HCT116 (cell line): ENCODE measurements at regions not wholly inside any gene's neighbourhood (a gene's known extent, or its start where the extent isn't known, plus 50 kb on each side); places are given as distances from the start of the nearest gene placed in this dataset.

ENCODE experiments used
- ATAC-seq: fragments of 200-7000 bp; cut with Tn5 transposase; 2 replicates; pipeline ENCODE4 v1.9.1; 2020; ENCODE audit warnings: mild to moderate bottlenecking, moderate library complexity
- BruUV-seq: library from RNA; stranded (reverse); fragments of 400-500 nt; replicated peaks from 2 replicates; lab custom pipeline; 2021; lab: Mats Ljungman, UMichigan
- CTCF ChIA-PET: fragments of 300-600 bp; sonication (Branson Sonifier 250); formaldehyde crosslinking; loops from one replicate; lab custom pipeline; 2021; ENCODE audit warnings: antibody characterized with exemption; lab: Charles Lee
- POLR2A ChIA-PET: fragments of 300-600, 350-600 bp; sonication (Branson Sonifier 250); formaldehyde crosslinking; loops from one replicate; lab custom pipeline; 2021; ENCODE audit warnings: antibody characterized with exemption; lab: Charles Lee
- RAD21 ChIA-PET, 2 experiments: fragments of 300-600 bp; sonication (Branson Sonifier 250); formaldehyde crosslinking; loops; one replicate each; lab custom pipeline; 2023; ENCODE audit warnings: low total read pairs in 2 of 2; ENCODE audit not compliant: uncharacterized antibody in 2 of 2, unreplicated experiment in 2 of 2, low non-redundant PET in 1 of 2; lab: Charles Lee
- DNase-seq: peaks from one replicate; pipeline ENCODE4 v3.0.0-alpha.2; 2010; ENCODE audit warnings: low read depth, low spot score
- H2AFZ ChIP-seq: fragments of 200-600 bp; shearing (Covaris generic), sonication (generic); 2 replicates; pipeline ENCODE4 v1.6.1; 2017; ENCODE audit warnings: low read depth, mixed run types, mixed read lengths, antibody characterized with exemption, low read length; ENCODE audit not compliant: poor library complexity, severe bottlenecking
- H3K27ac ChIP-seq: 2 replicates; pipeline ENCODE4 v1.5.1; 2012; ENCODE audit warnings: low read depth, low read length
- H3K27me3 ChIP-seq: fragments of 200-600 bp; sonication (generic); 2 replicates; pipeline ENCODE4 v1.6.1; 2016; ENCODE audit warnings: mixed run types, low read length, mixed read lengths; ENCODE audit not compliant: insufficient read depth
- H3K36me3 ChIP-seq, 2 experiments: fragments of 200-500 bp in 1 of 2; fragments of 200-600 bp in 1 of 2; sonication (Bioruptor generic) in 1 of 2; sonication (generic) in 1 of 2; 2 replicates each; pipeline versions ENCODE4 v1.5.1 to v1.6.1; 2014 to 2016; ENCODE audit warnings: low read length in 2 of 2, inconsistent platforms in 1 of 2, mixed read lengths in 1 of 2, mixed run types in 1 of 2; ENCODE audit not compliant: insufficient read depth in 2 of 2, control insufficient read depth in 1 of 2
- H3K4me1 ChIP-seq, 2 experiments: fragments of 200-600 bp in 1 of 2; sonication (generic) in 1 of 2; 2 replicates each; pipeline versions ENCODE4 v1.5.1 to v1.6.1; 2012 to 2017; ENCODE audit warnings: low read length in 2 of 2, inconsistent platforms in 1 of 2, mild to moderate bottlenecking in 1 of 2, mixed read lengths in 1 of 2, mixed run types in 1 of 2, moderate library complexity in 1 of 2; ENCODE audit not compliant: insufficient read depth in 2 of 2, control insufficient read depth in 1 of 2
- H3K4me2 ChIP-seq: fragments of 200-600 bp; sonication (generic); 2 replicates; pipeline ENCODE4 v1.6.1; 2017; ENCODE audit warnings: mixed run types, low read length, mixed read lengths
- H3K4me3 ChIP-seq, 2 experiments: fragments of 200-600 bp in 1 of 2; sonication (generic) in 1 of 2; replicated peaks in 1 of 2; 2 replicates each; pipeline ENCODE4 v1.5.1; 2011 to 2016; ENCODE audit warnings: low read length in 2 of 2, control low read depth in 1 of 2, low read depth in 1 of 2, mild to moderate bottlenecking in 1 of 2, mixed read lengths in 1 of 2, mixed run types in 1 of 2
- H3K79me2 ChIP-seq: fragments of 200-600 bp; sonication (generic); 2 replicates; pipeline ENCODE4 v1.6.1; 2017; ENCODE audit warnings: mild to moderate bottlenecking, mixed run types, low read length, moderate library complexity, mixed read lengths; ENCODE audit not compliant: insufficient read depth
- H3K9ac ChIP-seq: fragments of 200-600 bp; sonication (generic); 2 replicates; pipeline ENCODE4 v1.6.1; 2016; ENCODE audit warnings: low read length, mixed read lengths
- H3K9me2 ChIP-seq: fragments of 200-600 bp; sonication (generic), shearing (Covaris generic); 2 replicates; pipeline ENCODE4 v1.6.1; 2017; ENCODE audit warnings: mixed run types, mild to moderate bottlenecking, moderate library complexity; ENCODE audit not compliant: insufficient read depth
- H3K9me3 ChIP-seq, 2 experiments: fragments of 200-500 bp in 1 of 2; fragments of 200-600 bp in 1 of 2; sonication (Bioruptor generic) in 1 of 2; sonication (generic) in 1 of 2; 2 replicates each; pipeline ENCODE4 v1.6.1; 2014 to 2017; ENCODE audit warnings: low read length in 2 of 2, mixed read lengths in 2 of 2, inconsistent platforms in 1 of 2, low read depth in 1 of 2, mild to moderate bottlenecking in 1 of 2, mixed run types in 1 of 2, moderate library complexity in 1 of 2; ENCODE audit not compliant: control insufficient read depth in 1 of 2, insufficient read depth in 1 of 2
- H4K20me1 ChIP-seq: fragments of 200-600 bp; sonication (generic), shearing (Covaris generic); 2 replicates; pipeline ENCODE4 v1.6.1; 2017; ENCODE audit warnings: mixed run types, mild to moderate bottlenecking, moderate library complexity; ENCODE audit not compliant: insufficient read depth
- CBX3 ChIP-seq: IDR thresholded peaks from 2 replicates; pipeline ENCODE4 v1.6.1; 2012; ENCODE audit warnings: low read depth
- CEBPB ChIP-seq: IDR thresholded peaks from 2 replicates; pipeline ENCODE4 v1.6.1; 2012; ENCODE audit warnings: low read depth
- EGR1 ChIP-seq: IDR thresholded peaks from 2 replicates; pipeline ENCODE4 v1.6.1; 2012; ENCODE audit warnings: low read depth
- ELF1 ChIP-seq: IDR thresholded peaks from 2 replicates; pipeline ENCODE4 v1.6.1; 2012; ENCODE audit warnings: low read depth, borderline replicate concordance
- EZH2 ChIP-seq: fragments of 200-600 bp; sonication (generic); IDR thresholded peaks from 2 replicates; pipeline ENCODE4 v1.6.1; 2017; ENCODE audit warnings: antibody characterized with exemption, mixed run types
- EZH2phosphoT487 ChIP-seq: fragments of 200-600 bp; IDR thresholded peaks from 2 replicates; pipeline ENCODE4 v1.6.1; 2018; ENCODE audit warnings: antibody characterized with exemption, borderline replicate concordance
- FOSL1 ChIP-seq: IDR thresholded peaks from 2 replicates; pipeline ENCODE4 v1.6.1; 2012; ENCODE audit warnings: low read depth
- JUND ChIP-seq: IDR thresholded peaks from 2 replicates; pipeline ENCODE4 v1.6.1; 2012
- POLR2A ChIP-seq: IDR thresholded peaks from 2 replicates; pipeline ENCODE4 v1.7.0; 2011; ENCODE audit warnings: borderline replicate concordance; ENCODE audit not compliant: insufficient read depth, insufficient read length; ENCODE audit errors: extremely low read depth
- POLR2AphosphoS5 ChIP-seq: IDR thresholded peaks from 2 replicates; pipeline ENCODE4 v1.6.1; 2011; ENCODE audit warnings: mild to moderate bottlenecking, low read depth, low read length, moderate library complexity
- RAD21 ChIP-seq: IDR thresholded peaks from 2 replicates; pipeline ENCODE4 v1.6.1; 2012; ENCODE audit warnings: low read depth, mild to moderate bottlenecking
- SRF ChIP-seq: IDR thresholded peaks from 2 replicates; pipeline ENCODE4 v1.6.1; 2012; ENCODE audit warnings: low read depth
- TCF7L2 ChIP-seq: IDR thresholded peaks from 2 replicates; pipeline ENCODE4 v1.7.0; 2011; ENCODE audit warnings: borderline replicate concordance, inconsistent platforms; ENCODE audit not compliant: insufficient read depth, insufficient read length; ENCODE audit errors: extremely low read depth
- YY1 ChIP-seq: IDR thresholded peaks from 2 replicates; pipeline ENCODE4 v1.6.1; 2011; ENCODE audit warnings: low read length, low read depth, moderate library complexity, mild to moderate bottlenecking; ENCODE audit not compliant: insufficient replicate concordance; ENCODE audit errors: extremely low read depth
- ZFX ChIP-seq: fragments of 450-650 bp; IDR thresholded peaks from 2 replicates; pipeline ENCODE4 v1.6.1; 2017
- intact Hi-C: fragments of 100-400 bp; cut with micrococcal nuclease; formaldehyde crosslinking; loops from 2 replicates; pipeline ENCODE4 v1.10.0; 2022
- TF ChIP-seq, protein P1 (sequence below): IDR thresholded peaks from 2 replicates; pipeline ENCODE4 v1.6.1; 2012
- TF ChIP-seq, protein P2 (sequence below): IDR thresholded peaks from 2 replicates; pipeline ENCODE4 v1.6.1; 2011; ENCODE audit warnings: mild to moderate bottlenecking, low read length, moderate library complexity; ENCODE audit not compliant: insufficient replicate concordance; ENCODE audit errors: extremely low read depth
- TF ChIP-seq, protein P3 (sequence below), 3 experiments: fragments of 200-600 bp in 1 of 3; sonication (generic) in 1 of 3; IDR thresholded peaks in 2 of 3; conservative IDR thresholded peaks in 1 of 3; 2 replicates each; pipeline ENCODE4 v1.5.1; 2012 to 2017; ENCODE audit warnings: low read depth in 2 of 3, low read length in 2 of 3, antibody characterized with exemption in 1 of 3, borderline replicate concordance in 1 of 3, control low read depth in 1 of 3, mild to moderate bottlenecking in 1 of 3, mixed read lengths in 1 of 3, mixed run types in 1 of 3, moderate library complexity in 1 of 3; ENCODE audit not compliant: insufficient read depth in 1 of 3
- TF ChIP-seq, protein P4 (sequence below): IDR thresholded peaks from 2 replicates; pipeline ENCODE4 v1.6.1; 2012

DNA sequence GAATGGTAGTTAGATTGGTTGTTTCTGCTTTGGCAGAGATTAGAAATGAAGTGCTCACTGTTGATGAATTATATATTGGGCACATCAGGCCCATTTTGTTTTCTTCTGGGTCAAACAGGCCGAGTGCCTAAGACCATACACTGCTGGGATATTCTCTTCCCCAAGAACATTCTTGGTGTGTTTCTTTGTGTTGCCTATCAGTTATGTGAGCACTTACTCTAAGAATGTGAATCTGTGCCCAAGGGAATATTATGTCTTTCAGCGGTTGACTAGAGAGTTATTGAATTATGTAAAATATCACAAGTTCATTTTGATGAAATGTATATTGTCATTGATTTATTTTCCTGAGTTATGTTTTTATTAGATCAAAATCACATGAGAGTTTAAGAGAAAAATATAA, 255.5 kb upstream of the SMIM30 start:
- DNase-seq (no peak), ATAC-seq (no peak)
- no peaks in the 10 kb centered on the region for H3K4me1 ChIP-seq
- intact Hi-C loops = no loop called here
- H3K9ac ChIP-seq = no peak overlapping the region
- no peak overlapping the region for H3K4me2 ChIP-seq
- RAD21 ChIA-PET = no interaction called here
- H3K79me2 ChIP-seq = no peaks in the 10 kb centered on the region
- no peaks in the 10 kb centered on the region for H4K20me1 ChIP-seq
- CTCF ChIA-PET = no interaction called here
- H2AFZ ChIP-seq = no peak overlapping the region
- POLR2A ChIA-PET = no interaction called here
- no peak for TF ChIP-seq JUND
- no peak for TF ChIP-seq FOSL1
- no peak for TF ChIP-seq EGR1
- TF ChIP-seq, protein P1, sequence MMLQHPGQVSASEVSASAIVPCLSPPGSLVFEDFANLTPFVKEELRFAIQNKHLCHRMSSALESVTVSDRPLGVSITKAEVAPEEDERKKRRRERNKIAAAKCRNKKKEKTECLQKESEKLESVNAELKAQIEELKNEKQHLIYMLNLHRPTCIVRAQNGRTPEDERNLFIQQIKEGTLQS = no peak
- TF ChIP-seq, protein P2, sequence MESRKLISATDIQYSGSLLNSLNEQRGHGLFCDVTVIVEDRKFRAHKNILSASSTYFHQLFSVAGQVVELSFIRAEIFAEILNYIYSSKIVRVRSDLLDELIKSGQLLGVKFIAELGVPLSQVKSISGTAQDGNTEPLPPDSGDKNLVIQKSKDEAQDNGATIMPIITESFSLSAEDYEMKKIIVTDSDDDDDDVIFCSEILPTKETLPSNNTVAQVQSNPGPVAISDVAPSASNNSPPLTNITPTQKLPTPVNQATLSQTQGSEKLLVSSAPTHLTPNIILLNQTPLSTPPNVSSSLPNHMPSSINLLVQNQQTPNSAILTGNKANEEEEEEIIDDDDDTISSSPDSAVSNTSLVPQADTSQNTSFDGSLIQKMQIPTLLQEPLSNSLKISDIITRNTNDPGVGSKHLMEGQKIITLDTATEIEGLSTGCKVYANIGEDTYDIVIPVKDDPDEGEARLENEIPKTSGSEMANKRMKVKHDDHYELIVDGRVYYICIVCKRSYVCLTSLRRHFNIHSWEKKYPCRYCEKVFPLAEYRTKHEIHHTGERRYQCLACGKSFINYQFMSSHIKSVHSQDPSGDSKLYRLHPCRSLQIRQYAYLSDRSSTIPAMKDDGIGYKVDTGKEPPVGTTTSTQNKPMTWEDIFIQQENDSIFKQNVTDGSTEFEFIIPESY = no peak
- TF ChIP-seq RAD21 = no peak
- no peak for TF ChIP-seq TCF7L2
- TF ChIP-seq POLR2A = no peak
- TF ChIP-seq, protein P3, sequence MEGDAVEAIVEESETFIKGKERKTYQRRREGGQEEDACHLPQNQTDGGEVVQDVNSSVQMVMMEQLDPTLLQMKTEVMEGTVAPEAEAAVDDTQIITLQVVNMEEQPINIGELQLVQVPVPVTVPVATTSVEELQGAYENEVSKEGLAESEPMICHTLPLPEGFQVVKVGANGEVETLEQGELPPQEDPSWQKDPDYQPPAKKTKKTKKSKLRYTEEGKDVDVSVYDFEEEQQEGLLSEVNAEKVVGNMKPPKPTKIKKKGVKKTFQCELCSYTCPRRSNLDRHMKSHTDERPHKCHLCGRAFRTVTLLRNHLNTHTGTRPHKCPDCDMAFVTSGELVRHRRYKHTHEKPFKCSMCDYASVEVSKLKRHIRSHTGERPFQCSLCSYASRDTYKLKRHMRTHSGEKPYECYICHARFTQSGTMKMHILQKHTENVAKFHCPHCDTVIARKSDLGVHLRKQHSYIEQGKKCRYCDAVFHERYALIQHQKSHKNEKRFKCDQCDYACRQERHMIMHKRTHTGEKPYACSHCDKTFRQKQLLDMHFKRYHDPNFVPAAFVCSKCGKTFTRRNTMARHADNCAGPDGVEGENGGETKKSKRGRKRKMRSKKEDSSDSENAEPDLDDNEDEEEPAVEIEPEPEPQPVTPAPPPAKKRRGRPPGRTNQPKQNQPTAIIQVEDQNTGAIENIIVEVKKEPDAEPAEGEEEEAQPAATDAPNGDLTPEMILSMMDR (IDR thresholded peaks at IDR 0.05 in 2 of 3, conservative IDR thresholded peaks at IDR 0.05 in 1 of 3; ENCODE audit: borderline replicate concordance in 1 of 3, insufficient read depth in 1 of 3, low read depth in 2 of 3, low read length in 2 of 3) = no peak
- TF ChIP-seq EZH2 = no peak
- TF ChIP-seq SRF = no peak
- TF ChIP-seq YY1 = no peak
- TF ChIP-seq POLR2AphosphoS5 = no peak
- no peak for TF ChIP-seq ELF1
- TF ChIP-seq, protein P4, sequence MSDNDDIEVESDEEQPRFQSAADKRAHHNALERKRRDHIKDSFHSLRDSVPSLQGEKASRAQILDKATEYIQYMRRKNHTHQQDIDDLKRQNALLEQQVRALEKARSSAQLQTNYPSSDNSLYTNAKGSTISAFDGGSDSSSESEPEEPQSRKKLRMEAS = no peak
- TF ChIP-seq CBX3 = no peak
- TF ChIP-seq CEBPB = no peak
- TF ChIP-seq ZFX = no peak
- no peak for TF ChIP-seq EZH2phosphoT487
- no TSS peak for BruUV-seq
- H3K27ac ChIP-seq = no peak overlapping the region
- H3K9me2 ChIP-seq = no peaks in the 10 kb centered on the region
- no peaks in the 10 kb centered on the region for H3K36me3 ChIP-seq
- H3K4me3 ChIP-seq = no peak overlapping the region
- H3K27me3 ChIP-seq = no peaks in the 10 kb centered on the region
- H3K9me3 ChIP-seq = no peaks in the 10 kb centered on the region
